Hepatocyte (in vitro differentiated cells): ENCODE measurements at regions not wholly inside any gene's neighbourhood (a gene's known extent, or its start where the extent isn't known, plus 50 kb on each side); places are given as distances from the start of the nearest gene placed in this dataset.
"Not testable (repeated sequence)": the region's sequence is repeated elsewhere in the genome, so short reads cannot be mapped to it uniquely, and the experiment has no call there.

Experiments used
- DNase-seq: peaks from one replicate; pipeline ENCODE4 v3.0.0-alpha.2; 2016; ENCODE audit warnings: low spot score
- H2AFZ ChIP-seq: fragments of 200-600 bp; sonication (generic); 2 replicates; pipeline ENCODE4 v1.6.0; 2016; ENCODE audit warnings: antibody characterized with exemption, mild to moderate bottlenecking
- H3K27ac ChIP-seq: fragments of 200-600 bp; sonication (generic); 2 replicates; pipeline ENCODE4 v1.5.1; 2016; ENCODE audit warnings: mild to moderate bottlenecking
- H3K27me3 ChIP-seq: fragments of 200-600 bp; sonication (generic); 2 replicates; pipeline ENCODE4 v1.6.1; 2016
- H3K36me3 ChIP-seq: fragments of 200-600 bp; sonication (generic); replicated peaks from 2 replicates; pipeline ENCODE4 v1.5.1; 2016; ENCODE audit warnings: low read depth; ENCODE audit not compliant: insufficient read depth
- H3K4me1 ChIP-seq: fragments of 200-600 bp; sonication (generic); 2 replicates; pipeline ENCODE4 v1.5.1; 2016; ENCODE audit warnings: mild to moderate bottlenecking, moderate library complexity; ENCODE audit not compliant: insufficient read depth
- H3K4me2 ChIP-seq: fragments of 200-600 bp; sonication (generic); 2 replicates; pipeline ENCODE4 v1.6.0; 2016
- H3K4me3 ChIP-seq: fragments of 200-600 bp; sonication (generic); 2 replicates; pipeline ENCODE4 v1.5.1; 2016; ENCODE audit warnings: mild to moderate bottlenecking
- H3K79me2 ChIP-seq: fragments of 200-600 bp; sonication (generic); 2 replicates; pipeline ENCODE4 v1.6.0; 2017; ENCODE audit warnings: mild to moderate bottlenecking
- H3K9me2 ChIP-seq: fragments of 200-600 bp; sonication (generic); replicated peaks from 2 replicates; pipeline ENCODE4 v1.6.0; 2017; ENCODE audit warnings: mild to moderate bottlenecking; ENCODE audit not compliant: insufficient read depth
- H3K9me3 ChIP-seq: fragments of 200-600 bp; sonication (generic); 2 replicates; pipeline ENCODE4 v1.5.1; 2016; ENCODE audit warnings: low read depth, mild to moderate bottlenecking
- H4K20me1 ChIP-seq: fragments of 200-600 bp; sonication (generic); 2 replicates; pipeline ENCODE4 v1.6.0; 2016; ENCODE audit warnings: mild to moderate bottlenecking; ENCODE audit not compliant: insufficient read depth, poor library complexity, severe bottlenecking
- CTCF ChIP-seq: fragments of 200-600 bp; sonication (generic); IDR thresholded peaks from 2 replicates; pipeline ENCODE4 v1.5.1; 2016; ENCODE audit warnings: antibody characterized with exemption, mild to moderate bottlenecking; ENCODE audit not compliant: poor library complexity
- EZH2 ChIP-seq: fragments of 200-600 bp; sonication (generic); IDR thresholded peaks from 2 replicates; pipeline ENCODE4 v1.6.1; 2016; ENCODE audit warnings: antibody characterized with exemption, mild to moderate bottlenecking, borderline replicate concordance
- EZH2phosphoT487 ChIP-seq: fragments of 200-600 bp; sonication (generic); IDR thresholded peaks from one replicate; pipeline ENCODE4 v1.6.1; 2018; ENCODE audit warnings: antibody characterized with exemption, mild to moderate bottlenecking, low read depth, moderate library complexity; ENCODE audit not compliant: unreplicated experiment, severe bottlenecking
- WGBS: methylation state at CpG from one replicate; pipeline ENCODE4 v1.1.6; 2016; ENCODE audit warnings: low lambda C conversion rate; ENCODE audit errors: missing lambda C conversion rate; 5-methylcytosine and 5-hydroxymethylcytosine counted together

GRCh38 chr6:19605624-19606023, 231.5 kb upstream of the ID4 start:
- Histone ChIP-seq H3K27me3 (no peaks in the 10 kb centered on the region), H4K20me1 (no peaks in the 10 kb centered on the region), H2AFZ (no peak overlapping the region), H3K4me1 (no peaks in the 10 kb centered on the region), H3K27ac (no peak overlapping the region), H3K4me2 (no peak overlapping the region), H3K9me3 (no peaks in the 10 kb centered on the region), H3K4me3 (no peak overlapping the region), H3K9me2 (no peaks in the 10 kb centered on the region), H3K36me3 (no peaks in the 10 kb centered on the region), H3K79me2 (no peaks in the 10 kb centered on the region)
- DNase-seq = no peak
- TF ChIP-seq EZH2phosphoT487 (no peak), CTCF (no peak), EZH2 (no peak)
- WGBS = 82% methylated on average over 6 of the region's 6 CpGs

GRCh38 chr6:19608546-19608945, 228.6 kb upstream of the ID4 start:
- H2AFZ ChIP-seq = no peak overlapping the region
- no peak overlapping the region for H3K27ac ChIP-seq
- no peaks in the 10 kb centered on the region for H3K27me3 ChIP-seq
- TF ChIP-seq EZH2phosphoT487 (no peak), CTCF (no peak), EZH2 (no peak)
- H3K4me3 ChIP-seq = no peak overlapping the region
- no peak for DNase-seq
- no peak overlapping the region for H3K4me2 ChIP-seq
- no peaks in the 10 kb centered on the region for H3K79me2 ChIP-seq
- H3K9me2 ChIP-seq = no peaks in the 10 kb centered on the region
- no peaks in the 10 kb centered on the region for H4K20me1 ChIP-seq
- H3K9me3 ChIP-seq = no peaks in the 10 kb centered on the region
- no peaks in the 10 kb centered on the region for H3K4me1 ChIP-seq
- 69% methylated on average over 1 of the region's 1 CpG for WGBS
- no peaks in the 10 kb centered on the region for H3K36me3 ChIP-seq

- H4K20me1 ChIP-seq = no peaks in the 10 kb centered on the region
- 90% methylated on average over 5 of the region's 5 CpGs for WGBS
Observed at GRCh38 chr6:19609972-19610641, 227.1 kb upstream of the ID4 start.

GRCh38 chr6:19612672-19613466, 224.3 kb upstream of the ID4 start:
- H3K27ac ChIP-seq, H3K79me2 ChIP-seq, H3K4me2 ChIP-seq, H3K9me3 ChIP-seq, H3K27me3 ChIP-seq, H2AFZ ChIP-seq, H3K4me1 ChIP-seq, H3K4me3 ChIP-seq, H3K9me2 ChIP-seq, H4K20me1 ChIP-seq, DNase-seq, H3K36me3 ChIP-seq: not testable (repeated sequence)
- 96% methylated on average over 27 of the region's 27 CpGs for WGBS

More at GRCh38 chr6:19609972-19610641, 227.1 kb upstream of the ID4 start:
- Histone ChIP-seq H3K27ac (no peak overlapping the region), H3K27me3 (no peaks in the 10 kb centered on the region), H3K9me2 (no peaks in the 10 kb centered on the region), H3K4me1 (no peaks in the 10 kb centered on the region), H3K36me3 (no peaks in the 10 kb centered on the region), H3K4me2 (no peak overlapping the region), H3K9me3 (no peaks in the 10 kb centered on the region), H3K79me2 (no peaks in the 10 kb centered on the region), H3K4me3 (no peak overlapping the region), H2AFZ (no peak overlapping the region)
- no peak for TF ChIP-seq EZH2
- no peak for TF ChIP-seq CTCF
- TF ChIP-seq EZH2phosphoT487 = no peak
- no peak for DNase-seq
